ENCODE measurements at regions not wholly inside any gene's neighbourhood (a gene's known extent, or its start where the extent isn't known, plus 50 kb on each side); places are given as distances from the start of the nearest gene placed in this dataset.

GRCh38 chr2:171217330-171217729 lies 56.6 kb upstream of the TLK1 start:
- no peak for TF ChIP-seq POLR2AphosphoS5 (IDR thresholded peaks at IDR 0.05; ENCODE audit: low read depth, low read length)
- TF ChIP-seq POLR2A (IDR thresholded peaks at IDR 0.05; ENCODE audit: low read depth, low read length): no peak

All from GM12892 (cell line).